Ovary (tissue), 7 donors: ENCODE measurements at regions not wholly inside any gene's neighbourhood (a gene's known extent, or its start where the extent isn't known, plus 50 kb on each side); places are given as distances from the start of the nearest gene placed in this dataset.

ENCODE experiments used
- DNase-seq, 5 donors: peaks; one replicate each; pipeline ENCODE4 v3.0.0-alpha.2; 2019 to 2020
- H3K27ac ChIP-seq, 2 donors: fragments of 200-600 bp; one replicate each; pipeline versions ENCODE4 v1.5.1 to v1.8.0; 2019 to 2022
- H3K27me3 ChIP-seq: fragments of 200-600 bp; one replicate; pipeline ENCODE4 v1.8.0; 2022
- H3K36me3 ChIP-seq: fragments of 200-600 bp; sonication (generic); one replicate; pipeline ENCODE4 v1.5.1; 2019
- H3K4me1 ChIP-seq: one replicate; pipeline ENCODE4 v1.8.1; 2013; ENCODE audit warnings: mild to moderate bottlenecking, moderate library complexity; ENCODE audit not compliant: insufficient read depth
- H3K4me3 ChIP-seq: fragments of 200-600 bp; sonication (generic); one replicate; pipeline ENCODE4 v1.5.1; 2017
- H3K9me3 ChIP-seq, 2 donors: fragments of 200-600 bp in 1 of 2; sonication (generic) in 1 of 2; one replicate each; pipeline versions ENCODE4 v1.5.1 to v1.8.1; 2013 to 2019; ENCODE audit warnings: mild to moderate bottlenecking in 1 of 2, moderate library complexity in 1 of 2
- CTCF ChIP-seq, 3 donors: fragments of 450-650 bp in 2 of 3; fragments of 200-600 bp in 1 of 3; IDR thresholded peaks; one replicate each; pipeline versions ENCODE4 v1.5.1 to v1.8.0; 2016 to 2022; ENCODE audit warnings: antibody characterized with exemption in 3 of 3, mild to moderate bottlenecking in 1 of 3
- EP300 ChIP-seq: sonication (generic); formaldehyde crosslinking; IDR thresholded peaks from one replicate; pipeline ENCODE4 v1.6.1; 2017; ENCODE audit warnings: antibody characterized with exemption
- POLR2A ChIP-seq: fragments of 450-650 bp; IDR thresholded peaks from one replicate; pipeline ENCODE4 v1.6.1; 2017; ENCODE audit warnings: antibody characterized with exemption, mild to moderate bottlenecking, moderate library complexity
- WGBS, 3 donors: extraction: QIAGEN DNeasy Blood & Tissue Kit in 1 of 3; methylation state at CpG; one replicate each; pipeline versions ENCODE4 v1.1.5 to v1.1.7; 2013 to 2017; 5-methylcytosine and 5-hydroxymethylcytosine counted together
- intact Hi-C, 4 donors: fragments of 100-400 bp; cut with DNase I; formaldehyde crosslinking; loops; one replicate each; pipeline versions ENCODE4 v1.11.0 to v1.15.1; 2022 to 2023
- donor health status: DM: no; HTN: no; CAD: no; lungs with moderate emphysema.
- donor health status: DM: no; HTN: no; CAD: no.
- donor health status: Bipolar disorder and iron deficiency.
- donor health status: DM: no; HTN: no; CAD: no.
- donor health status: DM: yes; HTN: yes; CAD: no.

GRCh38 chr20:5426026-5426425, 109.3 kb upstream of the PROKR2 start:
- H3K27me3 ChIP-seq: no peaks in the 10 kb centered on the region
- 67 to 79% (median 69%) methylated on average over 4 of the region's 4 CpGs for WGBS, 3 donors
- DNase-seq: no peak
- TF ChIP-seq CTCF (IDR thresholded peaks at IDR 0.05) (no peak), EP300 (no peak)
- no peaks in the 10 kb centered on the region for H3K4me1 ChIP-seq
- H3K27ac ChIP-seq: no peak overlapping the region
- no peak overlapping the region for H3K4me3 ChIP-seq
- no peaks in the 10 kb centered on the region for H3K9me3 ChIP-seq
- no peaks in the 10 kb centered on the region for H3K36me3 ChIP-seq
- intact Hi-C loops: no loop called here

DNA sequence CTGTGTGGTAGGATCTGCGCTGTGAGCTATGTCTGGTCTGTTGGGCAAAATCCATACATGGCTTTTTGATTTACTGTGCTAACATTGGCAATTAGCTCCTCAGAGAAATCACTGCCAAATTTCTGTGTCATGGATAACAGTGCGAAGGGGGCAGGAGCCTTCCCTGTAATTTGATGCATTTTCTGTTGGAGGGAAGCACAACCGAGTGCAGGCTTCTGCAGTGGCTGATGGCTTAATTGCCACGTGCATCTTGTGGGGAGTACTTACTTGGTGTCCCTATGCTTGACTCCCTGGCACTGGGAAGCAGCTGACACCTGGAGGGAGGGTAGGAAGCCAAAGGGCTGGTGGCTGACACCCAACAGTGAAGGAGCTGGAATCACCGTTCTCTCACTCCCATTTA, 99.3 kb upstream of the PROKR2 start:
- no peak overlapping the region for H3K27ac ChIP-seq
- TF ChIP-seq POLR2A: no peak
- no peak for TF ChIP-seq CTCF (IDR thresholded peaks at IDR 0.05)
- no peak for TF ChIP-seq EP300
- no peaks in the 10 kb centered on the region for H3K36me3 ChIP-seq
- no peaks in the 10 kb centered on the region for H3K4me1 ChIP-seq
- intact Hi-C loops: no loop called here
- 33 to 37% (median 36%) methylated on average over 5 of the region's 5 CpGs for WGBS, 3 donors
- H3K4me3 ChIP-seq: no peak overlapping the region
- H3K9me3 ChIP-seq: no peaks in the 10 kb centered on the region
- no peaks in the 10 kb centered on the region for H3K27me3 ChIP-seq
- DNase-seq: no peak

GRCh38 chr20:5413394-5413793, 96.6 kb upstream of the PROKR2 start:
- 91 to 94% (median 93%) methylated on average over 3 of the region's 3 CpGs for WGBS, 3 donors

GRCh38 chr20:5410470-5410869, 93.7 kb upstream of the PROKR2 start:
- no peaks in the 10 kb centered on the region for H3K4me1 ChIP-seq
- no peak overlapping the region for H3K27ac ChIP-seq
- intact Hi-C loops: no loop called here
- DNase-seq: no peak
- H3K9me3 ChIP-seq: no peaks in the 10 kb centered on the region
- H3K36me3 ChIP-seq: no peaks in the 10 kb centered on the region
- TF ChIP-seq CTCF (IDR thresholded peaks at IDR 0.05): no peak
- no peak for TF ChIP-seq POLR2A
- no peak for TF ChIP-seq EP300
- H3K27me3 ChIP-seq: no peaks in the 10 kb centered on the region
- no peak overlapping the region for H3K4me3 ChIP-seq

More at GRCh38 chr20:5413394-5413793, 96.6 kb upstream of the PROKR2 start:
- H3K4me3 ChIP-seq: no peak overlapping the region
- H3K27ac ChIP-seq: no peak overlapping the region
- no peaks in the 10 kb centered on the region for H3K36me3 ChIP-seq
- intact Hi-C loops: no loop called here
- TF ChIP-seq EP300 (no peak), POLR2A (no peak), CTCF (IDR thresholded peaks at IDR 0.05) (no peak)
- no peaks in the 10 kb centered on the region for H3K9me3 ChIP-seq
- no peak for DNase-seq
- no peaks in the 10 kb centered on the region for H3K4me1 ChIP-seq
- H3K27me3 ChIP-seq: no peaks in the 10 kb centered on the region
